Epithelial cell of esophagus (primary cell): ENCODE measurements at regions not wholly inside any gene's neighbourhood (a gene's known extent, or its start where the extent isn't known, plus 50 kb on each side); places are given as distances from the start of the nearest gene placed in this dataset.

Experiments used
- DNase-seq: peaks from one replicate; pipeline ENCODE4 v3.0.0; 2010; ENCODE audit warnings: low read depth
- H3K4me3 ChIP-seq: 2 replicates; pipeline ENCODE4 v1.5.1; 2011; ENCODE audit warnings: mild to moderate bottlenecking, low read length, control low read depth
- TF ChIP-seq, protein P1 (sequence below): IDR thresholded peaks from 2 replicates; pipeline ENCODE4 v1.5.1; 2011; ENCODE audit warnings: low read depth, mild to moderate bottlenecking, low read length, control low read depth, inconsistent platforms; ENCODE audit not compliant: insufficient read depth; ENCODE audit errors: missing control alignments

GRCh38 chr2:201971531-201972228 lies 62.0 kb upstream of the FZD7 start:
- DNase-seq = no peak
- TF ChIP-seq, protein P1, sequence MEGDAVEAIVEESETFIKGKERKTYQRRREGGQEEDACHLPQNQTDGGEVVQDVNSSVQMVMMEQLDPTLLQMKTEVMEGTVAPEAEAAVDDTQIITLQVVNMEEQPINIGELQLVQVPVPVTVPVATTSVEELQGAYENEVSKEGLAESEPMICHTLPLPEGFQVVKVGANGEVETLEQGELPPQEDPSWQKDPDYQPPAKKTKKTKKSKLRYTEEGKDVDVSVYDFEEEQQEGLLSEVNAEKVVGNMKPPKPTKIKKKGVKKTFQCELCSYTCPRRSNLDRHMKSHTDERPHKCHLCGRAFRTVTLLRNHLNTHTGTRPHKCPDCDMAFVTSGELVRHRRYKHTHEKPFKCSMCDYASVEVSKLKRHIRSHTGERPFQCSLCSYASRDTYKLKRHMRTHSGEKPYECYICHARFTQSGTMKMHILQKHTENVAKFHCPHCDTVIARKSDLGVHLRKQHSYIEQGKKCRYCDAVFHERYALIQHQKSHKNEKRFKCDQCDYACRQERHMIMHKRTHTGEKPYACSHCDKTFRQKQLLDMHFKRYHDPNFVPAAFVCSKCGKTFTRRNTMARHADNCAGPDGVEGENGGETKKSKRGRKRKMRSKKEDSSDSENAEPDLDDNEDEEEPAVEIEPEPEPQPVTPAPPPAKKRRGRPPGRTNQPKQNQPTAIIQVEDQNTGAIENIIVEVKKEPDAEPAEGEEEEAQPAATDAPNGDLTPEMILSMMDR = no peak
- H3K4me3 ChIP-seq = no peak overlapping the region

- TF ChIP-seq, protein P1 = no peak
- H3K4me3 ChIP-seq = no peak overlapping the region
- no peak for DNase-seq
Measured at GRCh38 chr2:201972621-201973255, 60.9 kb upstream of the FZD7 start.

DNA sequence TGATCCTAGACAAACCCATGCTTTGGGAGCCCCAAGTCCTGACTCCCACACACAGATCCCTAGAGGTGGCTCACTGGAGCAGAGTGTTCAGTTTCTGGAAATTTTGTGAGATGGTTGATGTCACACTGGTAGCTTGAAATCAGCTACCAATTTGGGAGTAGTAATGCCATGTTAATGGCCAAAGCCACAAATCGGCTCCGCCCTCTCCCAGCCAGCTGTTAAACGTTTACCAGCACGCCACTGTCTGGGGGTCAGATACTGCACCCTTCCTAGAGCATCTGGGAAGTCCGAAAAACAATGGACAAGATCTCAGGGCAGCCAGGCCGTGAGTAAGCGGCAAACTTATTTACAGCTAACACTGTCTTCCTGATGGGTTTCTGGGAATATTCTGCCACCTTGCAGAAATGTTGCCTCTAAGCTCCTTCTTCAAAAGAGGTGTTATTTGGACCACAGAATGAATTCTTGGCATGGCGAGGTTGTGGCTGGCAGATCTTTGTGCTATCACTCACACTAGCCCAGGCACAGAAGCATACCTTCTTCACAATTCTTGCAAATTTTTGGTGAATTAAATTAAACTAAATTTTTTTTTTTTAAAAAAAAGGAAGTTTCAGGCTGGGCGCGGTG lies 60.2 kb upstream of the FZD7 start:
- no peak overlapping the region for H3K4me3 ChIP-seq
- no peak for DNase-seq
- TF ChIP-seq, protein P1 = no peak

- TF ChIP-seq, protein P1 = no peak
- H3K4me3 ChIP-seq = no peak overlapping the region
- no peak for DNase-seq
Measured at GRCh38 chr2:201974171-201975100, 59.2 kb upstream of the FZD7 start.

DNA sequence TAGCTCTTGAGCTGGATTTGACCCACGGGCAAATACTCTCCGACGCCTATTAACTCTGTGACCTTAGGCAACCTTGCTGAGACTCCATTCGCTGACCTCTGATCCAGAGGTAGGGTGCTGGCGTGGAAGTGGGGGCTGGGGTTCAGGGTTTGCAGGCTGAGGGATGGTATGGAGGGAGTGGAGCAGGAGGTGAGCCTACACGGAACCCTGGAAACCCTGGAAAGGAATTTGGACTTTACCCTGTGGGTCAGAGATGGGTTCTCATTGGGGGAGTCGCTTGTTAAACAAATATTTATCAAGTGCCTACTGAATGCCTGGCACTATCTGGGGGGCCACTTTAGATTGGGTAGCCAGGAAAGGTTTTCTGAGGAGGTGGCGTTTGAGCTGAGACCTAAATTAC lies 58.2 kb upstream of the FZD7 start:
- TF ChIP-seq, protein P1 = no peak
- H3K4me3 ChIP-seq = no peak overlapping the region
- DNase-seq = no peak

- TF ChIP-seq, protein P1 = no peak
- DNase-seq = no peak
Measured at GRCh38 chr2:201975964-201976612, 57.6 kb upstream of the FZD7 start.

More at GRCh38 chr2:201975964-201976612, 57.6 kb upstream of the FZD7 start:
- H3K4me3 ChIP-seq = no peak overlapping the region
